Testis (tissue), 2 donors: ENCODE measurements at regions not wholly inside any gene's neighbourhood (a gene's known extent, or its start where the extent isn't known, plus 50 kb on each side); places are given as distances from the start of the nearest gene placed in this dataset.

ENCODE experiments used
- DNase-seq: peaks from one replicate; pipeline ENCODE4 v3.0.0-alpha.2; 2019
- H3K27ac ChIP-seq, 2 donors: fragments of 200-600 bp; sonication (generic); one replicate each; pipeline ENCODE4 v1.5.1; 2019
- H3K27me3 ChIP-seq: fragments of 200-600 bp; sonication (generic); one replicate; pipeline ENCODE4 v1.5.1; 2019
- H3K36me3 ChIP-seq: fragments of 200-600 bp; sonication (generic); one replicate; pipeline ENCODE4 v1.5.1; 2017; ENCODE audit warnings: low read depth; ENCODE audit errors: missing control alignments
- H3K4me1 ChIP-seq: fragments of 200-600 bp; sonication (generic); one replicate; pipeline ENCODE4 v1.5.1; 2019
- H3K4me3 ChIP-seq, 2 donors: fragments of 200-600 bp; sonication (generic); one replicate each; pipeline ENCODE4 v1.5.1; 2017 to 2019
- H3K9me3 ChIP-seq: fragments of 200-600 bp; sonication (generic); one replicate; pipeline ENCODE4 v1.5.1; 2017
- POLR2A ChIP-seq: fragments of 450-650 bp; IDR thresholded peaks from one replicate; pipeline ENCODE4 v1.6.1; 2017; ENCODE audit warnings: antibody characterized with exemption, mild to moderate bottlenecking, moderate library complexity
- WGBS, 2 donors: methylation state at CpG; one replicate each; pipeline ENCODE4 v1.1.5; 2018; 5-methylcytosine and 5-hydroxymethylcytosine counted together
- intact Hi-C: fragments of 100-400 bp; cut with DNase I; formaldehyde crosslinking; loops from one replicate; pipeline ENCODE4 v1.15.1; 2023; ENCODE audit warnings: low total_unique reads
- TF ChIP-seq, protein P1 (sequence below), 3 experiments: fragments of 450-650 bp in 2 of 3; fragments of 200-600 bp in 1 of 3; sonication (generic) in 1 of 3; IDR thresholded peaks; one replicate each; pipeline ENCODE4 v1.5.1; 2016 to 2019; ENCODE audit warnings: antibody characterized with exemption in 3 of 3, mild to moderate bottlenecking in 2 of 3, moderate library complexity in 1 of 3

DNA sequence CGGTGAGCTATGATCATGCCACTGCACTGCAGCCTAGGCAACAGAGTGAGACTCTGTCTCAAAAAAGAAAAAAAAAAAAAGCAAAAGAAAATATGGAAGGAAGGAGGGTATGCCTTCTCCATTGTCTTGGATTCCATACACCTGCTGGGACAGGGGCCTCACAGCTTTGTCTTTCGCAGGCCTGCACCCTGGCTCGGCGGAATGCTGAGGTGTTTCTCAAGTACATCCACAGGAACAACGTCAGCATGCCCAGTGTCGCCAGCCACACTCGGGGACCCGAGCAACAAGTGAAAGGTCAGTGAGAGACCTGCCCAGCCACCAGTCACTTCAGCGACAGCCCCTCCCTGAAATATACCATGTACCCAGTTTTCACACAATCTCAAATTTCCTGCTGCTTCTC, 288.5 kb upstream of the UMPS start:
- Histone ChIP-seq H3K9me3 (no peaks in the 10 kb centered on the region), H3K4me3 (no peak overlapping the region), H3K4me1 (no peaks in the 10 kb centered on the region), H3K27ac (no peak overlapping the region), H3K27me3 (no peaks in the 10 kb centered on the region), H3K36me3 (no peaks in the 10 kb centered on the region)
- TF ChIP-seq, protein P1, sequence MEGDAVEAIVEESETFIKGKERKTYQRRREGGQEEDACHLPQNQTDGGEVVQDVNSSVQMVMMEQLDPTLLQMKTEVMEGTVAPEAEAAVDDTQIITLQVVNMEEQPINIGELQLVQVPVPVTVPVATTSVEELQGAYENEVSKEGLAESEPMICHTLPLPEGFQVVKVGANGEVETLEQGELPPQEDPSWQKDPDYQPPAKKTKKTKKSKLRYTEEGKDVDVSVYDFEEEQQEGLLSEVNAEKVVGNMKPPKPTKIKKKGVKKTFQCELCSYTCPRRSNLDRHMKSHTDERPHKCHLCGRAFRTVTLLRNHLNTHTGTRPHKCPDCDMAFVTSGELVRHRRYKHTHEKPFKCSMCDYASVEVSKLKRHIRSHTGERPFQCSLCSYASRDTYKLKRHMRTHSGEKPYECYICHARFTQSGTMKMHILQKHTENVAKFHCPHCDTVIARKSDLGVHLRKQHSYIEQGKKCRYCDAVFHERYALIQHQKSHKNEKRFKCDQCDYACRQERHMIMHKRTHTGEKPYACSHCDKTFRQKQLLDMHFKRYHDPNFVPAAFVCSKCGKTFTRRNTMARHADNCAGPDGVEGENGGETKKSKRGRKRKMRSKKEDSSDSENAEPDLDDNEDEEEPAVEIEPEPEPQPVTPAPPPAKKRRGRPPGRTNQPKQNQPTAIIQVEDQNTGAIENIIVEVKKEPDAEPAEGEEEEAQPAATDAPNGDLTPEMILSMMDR (IDR thresholded peaks at IDR 0.05) = no peak
- TF ChIP-seq POLR2A = no peak
- 96 to 97% methylated on average over 8 to 9 of the region's 9 CpGs for WGBS, 2 donors
- no peak for DNase-seq
- intact Hi-C loops = no loop called here

DNA sequence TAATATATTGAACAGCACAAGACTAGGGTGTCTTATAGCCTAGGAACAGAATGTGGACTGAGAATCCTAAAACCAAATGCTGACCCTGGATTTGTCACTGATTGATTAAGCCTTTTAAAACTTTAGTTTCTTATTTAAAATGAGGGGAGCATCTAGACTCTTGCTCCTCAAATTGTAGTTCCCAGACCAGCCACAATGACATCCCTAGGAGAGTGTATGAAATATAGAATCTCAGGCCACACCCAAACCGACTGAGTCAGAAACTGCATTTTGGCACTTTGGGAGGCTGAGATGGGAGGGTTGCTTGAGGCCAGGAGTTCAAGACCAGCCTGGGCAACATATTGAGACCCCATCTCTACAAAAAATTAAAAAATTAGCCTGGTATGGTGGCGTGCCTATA, 287.8 kb upstream of the UMPS start:
- WGBS, 2 donors = 92 to 98% methylated on average over 2 of the region's 2 CpGs
- no peak for DNase-seq
- intact Hi-C loops = no loop called here
- Histone ChIP-seq H3K27ac (no peak overlapping the region), H3K9me3 (no peaks in the 10 kb centered on the region), H3K4me3 (no peak overlapping the region), H3K36me3 (no peaks in the 10 kb centered on the region), H3K4me1 (no peaks in the 10 kb centered on the region), H3K27me3 (no peaks in the 10 kb centered on the region)
- TF ChIP-seq, protein P1 (IDR thresholded peaks at IDR 0.05) = no peak
- no peak for TF ChIP-seq POLR2A

DNA sequence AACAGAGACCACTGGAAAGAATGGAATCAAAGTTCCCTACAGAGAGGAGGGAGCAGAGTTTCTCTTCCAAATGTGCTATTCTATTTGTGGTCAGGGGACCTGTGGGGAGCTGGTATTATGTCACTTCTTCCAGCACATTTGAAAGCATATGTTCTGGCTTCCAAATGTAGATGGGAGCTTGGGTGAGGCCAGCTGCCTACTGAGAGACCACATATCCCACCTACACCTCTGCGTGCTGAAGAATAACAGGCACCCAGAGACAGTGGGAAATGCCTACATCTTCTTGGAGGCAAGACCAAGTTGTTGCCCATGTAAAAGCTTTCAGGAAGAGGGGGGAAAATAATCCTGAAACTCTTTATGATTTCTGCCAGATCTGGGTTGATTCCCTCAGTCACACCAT, 286.8 kb upstream of the UMPS start:
- no peak for DNase-seq
- 96 to 100% methylated on average over 1 of the region's 1 CpG for WGBS, 2 donors

DNA sequence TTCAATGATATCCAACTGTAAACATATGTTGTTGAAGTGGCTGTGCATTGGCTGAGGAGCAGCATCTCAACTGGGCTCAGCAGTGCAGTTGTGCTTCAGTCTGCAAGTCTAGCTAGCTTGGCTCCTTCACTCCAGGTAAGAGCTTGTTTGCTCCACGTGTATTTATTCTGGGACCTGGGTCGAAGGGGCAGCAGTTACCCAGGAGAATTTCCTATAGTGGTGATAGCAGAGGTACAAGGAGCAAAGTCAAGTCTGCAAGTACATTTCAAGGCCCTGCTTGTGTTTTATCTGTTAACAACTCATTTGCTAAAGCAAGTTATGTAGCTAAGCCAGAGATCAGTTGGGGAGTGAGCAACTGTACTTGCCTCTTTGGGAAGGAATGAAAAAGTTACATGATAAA, 286.2 kb upstream of the UMPS start:
- Histone ChIP-seq H3K27ac (no peak overlapping the region), H3K4me3 (no peak overlapping the region), H3K36me3 (no peaks in the 10 kb centered on the region), H3K4me1 (no peaks in the 10 kb centered on the region), H3K9me3 (no peaks in the 10 kb centered on the region), H3K27me3 (no peaks in the 10 kb centered on the region)
- no peak for DNase-seq
- TF ChIP-seq POLR2A = no peak
- TF ChIP-seq, protein P1 (IDR thresholded peaks at IDR 0.05) = no peak
- intact Hi-C loops = no loop called here
- 60 to 83% methylated on average over 2 of the region's 2 CpGs for WGBS, 2 donors

More for the DNA sequence above, 286.8 kb upstream of the UMPS start:
- H3K27ac ChIP-seq = no peak overlapping the region
- H3K4me1 ChIP-seq = no peaks in the 10 kb centered on the region
- H3K9me3 ChIP-seq = no peaks in the 10 kb centered on the region
- no peak for TF ChIP-seq POLR2A
- TF ChIP-seq, protein P1 (IDR thresholded peaks at IDR 0.05) = no peak
- H3K36me3 ChIP-seq = no peaks in the 10 kb centered on the region
- H3K4me3 ChIP-seq = no peak overlapping the region
- intact Hi-C loops = no loop called here
- H3K27me3 ChIP-seq = no peaks in the 10 kb centered on the region

- Histone ChIP-seq H3K4me3 (no peak overlapping the region), H3K27ac (no peak overlapping the region), H3K27me3 (no peaks in the 10 kb centered on the region), H3K36me3 (no peaks in the 10 kb centered on the region), H3K4me1 (no peaks in the 10 kb centered on the region), H3K9me3 (no peaks in the 10 kb centered on the region)
- intact Hi-C loops = no loop called here
- no peak for DNase-seq
- TF ChIP-seq, protein P1 (IDR thresholded peaks at IDR 0.05) = no peak
- no peak for TF ChIP-seq POLR2A
- 95 to 99% methylated on average over 3 of the region's 3 CpGs for WGBS, 2 donors
These were observed 285.4 kb upstream of the UMPS start for GRCh38 chr3:124444896-124445295.
